ENCODE measurements at regions not wholly inside any gene's neighbourhood (a gene's known extent, or its start where the extent isn't known, plus 50 kb on each side); places are given as distances from the start of the nearest gene placed in this dataset.
A peak's percentile ranks its signal among the peaks of the same experiment; 100 is the strongest.

- WGBS, result 94% methylated on average over 1 of the region's 1 CpG
- H3K27me3 ChIP-seq (replicated peaks; ENCODE audit: insufficient read depth), result no peaks in the 10 kb centered on the region
- no peaks in the 10 kb centered on the region for H3K36me3 ChIP-seq
- no peak for DNase-seq (ENCODE audit: low spot score)
- no peaks in the 10 kb centered on the region for H3K9me3 ChIP-seq
- H3K4me1 ChIP-seq (replicated peaks), result no peaks in the 10 kb centered on the region
- TF ChIP-seq POLR2AphosphoS5 (IDR thresholded peaks at IDR 0.05) (no peak), POLR2A (IDR thresholded peaks at IDR 0.05) (no peak), CTCF (IDR thresholded peaks at IDR 0.05) (no peak)
- no peak overlapping the region for H3K4me3 ChIP-seq
- no peak overlapping the region for H3K27ac ChIP-seq
- intact Hi-C loops (cut with DNase I), result loop anchor here (10.0 kb wide), 1 partner anchor 769 kb away; no protein-coding TSS in a partner anchor
Measured at GRCh38 chr18:45444040-45444439, 171.2 kb upstream of the SLC14A2 start.

- DNase-seq (ENCODE audit: low spot score), result no peak
- TF ChIP-seq CTCF (IDR thresholded peaks at IDR 0.05) (no peak), POLR2AphosphoS5 (IDR thresholded peaks at IDR 0.05) (no peak), POLR2A (IDR thresholded peaks at IDR 0.05) (no peak)
- Histone ChIP-seq H3K9me3 (no peaks in the 10 kb centered on the region), H3K4me3 (no peak overlapping the region), H3K4me1 (replicated peaks) (no peaks in the 10 kb centered on the region), H3K36me3 (no peaks in the 10 kb centered on the region), H3K27ac (no peak overlapping the region), H3K27me3 (replicated peaks; ENCODE audit: insufficient read depth) (no peaks in the 10 kb centered on the region)
- 40% methylated on average over 2 of the region's 2 CpGs for WGBS
- intact Hi-C loops (cut with DNase I), result loop anchor here (10.0 kb wide), 1 partner anchor 773 kb away; no protein-coding TSS in a partner anchor
Measured at GRCh38 chr18:45447355-45448265, 167.7 kb upstream of the SLC14A2 start.

- H3K4me1 ChIP-seq (replicated peaks), result no peaks in the 10 kb centered on the region
- H3K27me3 ChIP-seq (replicated peaks; ENCODE audit: insufficient read depth), result no peaks in the 10 kb centered on the region
- intact Hi-C loops (cut with DNase I), result loop anchor here (10.0 kb wide), 1 partner anchor 774 kb away; no protein-coding TSS in a partner anchor
- no peaks in the 10 kb centered on the region for H3K36me3 ChIP-seq
- H3K4me3 ChIP-seq, result no peak overlapping the region
- H3K27ac ChIP-seq, result peak overlapping the region; percentile 41 to 55
- TF ChIP-seq CTCF (IDR thresholded peaks at IDR 0.05) (no peak), POLR2A (IDR thresholded peaks at IDR 0.05) (no peak), POLR2AphosphoS5 (IDR thresholded peaks at IDR 0.05) (no peak)
- 97% methylated on average over 2 of the region's 2 CpGs for WGBS
- H3K9me3 ChIP-seq, result no peaks in the 10 kb centered on the region
- DNase-seq (ENCODE audit: low spot score), result no peak
Measured at GRCh38 chr18:45448871-45449270, 166.4 kb upstream of the SLC14A2 start.

GRCh38 chr18:45449418-45450227 lies 165.7 kb upstream of the SLC14A2 start:
- H3K4me1 ChIP-seq (replicated peaks), result no peaks in the 10 kb centered on the region
- H3K27ac ChIP-seq, result peak overlapping the region; percentile 41 to 55
- 59% methylated on average over 10 of the region's 10 CpGs for WGBS
- H3K27me3 ChIP-seq (replicated peaks; ENCODE audit: insufficient read depth), result no peaks in the 10 kb centered on the region
- DNase-seq (ENCODE audit: low spot score), result no peak
- H3K4me3 ChIP-seq, result no peak overlapping the region
- intact Hi-C loops (cut with DNase I), result loop anchor here (10.0 kb wide), 1 partner anchor 775 kb away; no protein-coding TSS in a partner anchor
- H3K9me3 ChIP-seq, result no peaks in the 10 kb centered on the region
- H3K36me3 ChIP-seq, result no peaks in the 10 kb centered on the region
- peak; percentile 5 for TF ChIP-seq POLR2AphosphoS5 (IDR thresholded peaks at IDR 0.05)
- TF ChIP-seq CTCF (IDR thresholded peaks at IDR 0.05), result no peak
